ENCODE measurements at regions not wholly inside any gene's neighbourhood (a gene's known extent, or its start where the extent isn't known, plus 50 kb on each side); places are given as distances from the start of the nearest gene placed in this dataset.

DNA sequence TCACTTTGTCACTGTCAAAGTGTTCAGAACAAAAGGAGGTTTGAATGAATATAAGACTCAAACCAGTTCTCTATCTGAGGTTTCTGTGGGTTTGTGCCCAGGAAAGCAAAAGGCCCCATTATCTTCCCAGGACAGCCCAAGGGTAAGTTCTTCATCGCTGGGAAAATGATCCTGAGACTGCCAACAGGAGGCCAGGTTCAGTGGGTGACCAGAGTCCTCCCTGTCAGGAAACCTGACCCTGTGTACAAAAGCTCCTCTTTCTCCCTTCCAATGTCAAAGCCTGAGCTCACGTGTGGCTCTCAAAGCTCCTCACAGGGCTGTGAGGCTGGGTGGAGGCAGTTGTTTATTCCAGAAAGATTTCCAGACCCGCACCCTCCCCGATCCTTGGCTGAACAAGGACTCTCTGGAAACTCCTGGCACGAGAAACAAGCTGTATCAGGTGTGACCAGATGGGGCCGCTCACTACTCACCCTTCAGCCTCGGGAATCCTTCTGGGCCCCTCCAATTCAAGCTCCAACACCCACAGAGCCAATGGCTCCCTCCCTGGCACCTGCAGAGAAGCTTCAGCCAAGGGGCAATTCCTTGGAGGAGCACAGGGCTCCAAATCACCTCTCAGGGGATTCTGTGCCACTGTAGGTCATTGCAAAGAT is 1516.7 kb downstream of the TSPY10 start:
- TF ChIP-seq TOX (CRISPR knock-in tag; IDR thresholded peaks at IDR 0.05; ENCODE audit: borderline replicate concordance) (no peak), GLIS3 (CRISPR knock-in tag; IDR thresholded peaks at IDR 0.05) (no peak), RARB (CRISPR knock-in tag; IDR thresholded peaks at IDR 0.05) (no peak), ESRRG (CRISPR knock-in tag; IDR thresholded peaks at IDR 0.05) (no peak), ZFP30 (CRISPR knock-in tag; IDR thresholded peaks at IDR 0.05) (no peak), CSDC2 (CRISPR knock-in tag; IDR thresholded peaks at IDR 0.05) (no peak), ZNF70 (CRISPR knock-in tag; IDR thresholded peaks at IDR 0.05) (no peak), PPARA (CRISPR knock-in tag; IDR thresholded peaks at IDR 0.05; ENCODE audit: borderline replicate concordance) (no peak)
- TF ChIP-seq, protein P1, sequence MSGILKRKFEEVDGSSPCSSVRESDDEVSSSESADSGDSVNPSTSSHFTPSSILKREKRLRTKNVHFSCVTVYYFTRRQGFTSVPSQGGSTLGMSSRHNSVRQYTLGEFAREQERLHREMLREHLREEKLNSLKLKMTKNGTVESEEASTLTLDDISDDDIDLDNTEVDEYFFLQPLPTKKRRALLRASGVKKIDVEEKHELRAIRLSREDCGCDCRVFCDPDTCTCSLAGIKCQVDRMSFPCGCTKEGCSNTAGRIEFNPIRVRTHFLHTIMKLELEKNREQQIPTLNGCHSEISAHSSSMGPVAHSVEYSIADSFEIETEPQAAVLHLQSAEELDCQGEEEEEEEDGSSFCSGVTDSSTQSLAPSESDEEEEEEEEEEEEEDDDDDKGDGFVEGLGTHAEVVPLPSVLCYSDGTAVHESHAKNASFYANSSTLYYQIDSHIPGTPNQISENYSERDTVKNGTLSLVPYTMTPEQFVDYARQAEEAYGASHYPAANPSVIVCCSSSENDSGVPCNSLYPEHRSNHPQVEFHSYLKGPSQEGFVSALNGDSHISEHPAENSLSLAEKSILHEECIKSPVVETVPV (CRISPR knock-in tag; IDR thresholded peaks at IDR 0.05) = no peak
- TF ChIP-seq, protein P2, sequence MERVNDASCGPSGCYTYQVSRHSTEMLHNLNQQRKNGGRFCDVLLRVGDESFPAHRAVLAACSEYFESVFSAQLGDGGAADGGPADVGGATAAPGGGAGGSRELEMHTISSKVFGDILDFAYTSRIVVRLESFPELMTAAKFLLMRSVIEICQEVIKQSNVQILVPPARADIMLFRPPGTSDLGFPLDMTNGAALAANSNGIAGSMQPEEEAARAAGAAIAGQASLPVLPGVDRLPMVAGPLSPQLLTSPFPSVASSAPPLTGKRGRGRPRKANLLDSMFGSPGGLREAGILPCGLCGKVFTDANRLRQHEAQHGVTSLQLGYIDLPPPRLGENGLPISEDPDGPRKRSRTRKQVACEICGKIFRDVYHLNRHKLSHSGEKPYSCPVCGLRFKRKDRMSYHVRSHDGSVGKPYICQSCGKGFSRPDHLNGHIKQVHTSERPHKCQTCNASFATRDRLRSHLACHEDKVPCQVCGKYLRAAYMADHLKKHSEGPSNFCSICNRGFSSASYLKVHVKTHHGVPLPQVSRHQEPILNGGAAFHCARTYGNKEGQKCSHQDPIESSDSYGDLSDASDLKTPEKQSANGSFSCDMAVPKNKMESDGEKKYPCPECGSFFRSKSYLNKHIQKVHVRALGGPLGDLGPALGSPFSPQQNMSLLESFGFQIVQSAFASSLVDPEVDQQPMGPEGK (CRISPR knock-in tag; IDR thresholded peaks at IDR 0.05; ENCODE audit: borderline replicate concordance) = no peak
- TF ChIP-seq, protein P3, sequence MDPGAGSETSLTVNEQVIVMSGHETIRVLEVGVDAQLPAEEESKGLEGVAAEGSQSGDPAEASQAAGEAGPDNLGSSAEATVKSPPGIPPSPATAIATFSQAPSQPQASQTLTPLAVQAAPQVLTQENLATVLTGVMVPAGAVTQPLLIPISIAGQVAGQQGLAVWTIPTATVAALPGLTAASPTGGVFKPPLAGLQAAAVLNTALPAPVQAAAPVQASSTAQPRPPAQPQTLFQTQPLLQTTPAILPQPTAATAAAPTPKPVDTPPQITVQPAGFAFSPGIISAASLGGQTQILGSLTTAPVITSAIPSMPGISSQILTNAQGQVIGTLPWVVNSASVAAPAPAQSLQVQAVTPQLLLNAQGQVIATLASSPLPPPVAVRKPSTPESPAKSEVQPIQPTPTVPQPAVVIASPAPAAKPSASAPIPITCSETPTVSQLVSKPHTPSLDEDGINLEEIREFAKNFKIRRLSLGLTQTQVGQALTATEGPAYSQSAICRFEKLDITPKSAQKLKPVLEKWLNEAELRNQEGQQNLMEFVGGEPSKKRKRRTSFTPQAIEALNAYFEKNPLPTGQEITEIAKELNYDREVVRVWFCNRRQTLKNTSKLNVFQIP (CRISPR knock-in tag; IDR thresholded peaks at IDR 0.05; ENCODE audit: borderline replicate concordance, low read depth) = no peak
- TF ChIP-seq, protein P4, sequence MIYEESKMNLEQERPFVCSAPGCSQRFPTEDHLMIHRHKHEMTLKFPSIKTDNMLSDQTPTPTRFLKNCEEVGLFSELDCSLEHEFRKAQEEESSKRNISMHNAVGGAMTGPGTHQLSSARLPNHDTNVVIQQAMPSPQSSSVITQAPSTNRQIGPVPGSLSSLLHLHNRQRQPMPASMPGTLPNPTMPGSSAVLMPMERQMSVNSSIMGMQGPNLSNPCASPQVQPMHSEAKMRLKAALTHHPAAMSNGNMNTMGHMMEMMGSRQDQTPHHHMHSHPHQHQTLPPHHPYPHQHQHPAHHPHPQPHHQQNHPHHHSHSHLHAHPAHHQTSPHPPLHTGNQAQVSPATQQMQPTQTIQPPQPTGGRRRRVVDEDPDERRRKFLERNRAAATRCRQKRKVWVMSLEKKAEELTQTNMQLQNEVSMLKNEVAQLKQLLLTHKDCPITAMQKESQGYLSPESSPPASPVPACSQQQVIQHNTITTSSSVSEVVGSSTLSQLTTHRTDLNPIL (CRISPR knock-in tag; IDR thresholded peaks at IDR 0.05; ENCODE audit: low read depth) = no peak

Measured in SK-N-SH treated with all-trans-retinoic acid at 6 μM for 48 hours (cell line).